T47D (cell line): ENCODE measurements at regions not wholly inside any gene's neighbourhood (a gene's known extent, or its start where the extent isn't known, plus 50 kb on each side); places are given as distances from the start of the nearest gene placed in this dataset.
"Not testable (repeated sequence)": the region's sequence is repeated elsewhere in the genome, so short reads cannot be mapped to it uniquely, and the experiment has no call there.

ENCODE experiments used
- DNase-seq, 2 experiments: peaks; one replicate each; pipeline versions ENCODE4 v3.0.0 to v3.0.0-alpha.2; 2011 to 2012; ENCODE audit warnings: low read depth in 1 of 2, low spot score in 1 of 2
- JUND ChIP-seq: IDR thresholded peaks from 2 replicates; pipeline ENCODE4 v1.6.1; 2012; ENCODE audit warnings: low read depth
- in situ Hi-C: cut with HindIII; loops from 2 replicates; pipeline ENCODE4 v1.10.0; 2016; ENCODE audit warnings: low sequenced_read_pairs, low pct_unique_long_range_greater_than_20kb

GRCh38 chr11:37336401-37336800, 738.4 kb upstream of the RAG2 start:
- DNase-seq, result no peak
- in situ Hi-C loops, result no loop called here
- no peak for TF ChIP-seq JUND

GRCh38 chr11:37333345-37333744, 735.3 kb upstream of the RAG2 start:
- in situ Hi-C loops, result no loop called here
- no peak for DNase-seq
- no peak for TF ChIP-seq JUND

GRCh38 chr11:37323843-37324242, 725.8 kb upstream of the RAG2 start:
- no peak for TF ChIP-seq JUND
- in situ Hi-C loops, result no loop called here
- DNase-seq, result no peak

GRCh38 chr11:37322333-37323194, 724.5 kb upstream of the RAG2 start:
- peak; percentile 5 to 44 for DNase-seq
- in situ Hi-C loops, result no loop called here
- TF ChIP-seq JUND, result no peak

- in situ Hi-C loops, result no loop called here
- peak; percentile 44; the same call in 1 of the 2 replicates for TF ChIP-seq JUND
- DNase-seq, result peak in 1 of 2 experiments; percentile 85
These were observed 722.9 kb upstream of the RAG2 start for GRCh38 chr11:37320921-37321320.

GRCh38 chr11:37317803-37318202, 719.8 kb upstream of the RAG2 start:
- no peak for DNase-seq
- in situ Hi-C loops, result no loop called here
- TF ChIP-seq JUND, result no peak

GRCh38 chr11:37313266-37313665, 715.2 kb upstream of the RAG2 start:
- TF ChIP-seq JUND, result no peak
- in situ Hi-C loops, result no loop called here
- no peak for DNase-seq

GRCh38 chr11:37306563-37306962, 708.5 kb upstream of the RAG2 start:
- in situ Hi-C loops, result no loop called here
- TF ChIP-seq JUND, result no peak
- DNase-seq, result peak in 1 of 2 experiments; percentile 30

GRCh38 chr11:37301405-37301804, 703.4 kb upstream of the RAG2 start:
- in situ Hi-C loops, DNase-seq: not testable (repeated sequence)

GRCh38 chr11:37298173-37298572, 700.1 kb upstream of the RAG2 start:
- no peak for DNase-seq
- TF ChIP-seq JUND, result no peak
- in situ Hi-C loops, result no loop called here

- in situ Hi-C loops, result no loop called here
- no peak for DNase-seq
- TF ChIP-seq JUND, result no peak
These were observed 688.9 kb upstream of the RAG2 start for GRCh38 chr11:37286890-37287289.

- in situ Hi-C loops, result no loop called here
- no peak for TF ChIP-seq JUND
- DNase-seq, result no peak
These were observed 684.3 kb upstream of the RAG2 start for GRCh38 chr11:37282367-37282766.

GRCh38 chr11:37280200-37280599, 682.2 kb upstream of the RAG2 start:
- in situ Hi-C loops, result no loop called here
- DNase-seq, result no peak
- no peak for TF ChIP-seq JUND
